Smooth muscle cell (in vitro differentiated cells): ENCODE measurements at regions not wholly inside any gene's neighbourhood (a gene's known extent, or its start where the extent isn't known, plus 50 kb on each side); places are given as distances from the start of the nearest gene placed in this dataset.

Source experiments
- DNase-seq: peaks from one replicate; lab custom pipeline; 2025; ENCODE audit not compliant: unreplicated experiment; lab: John Stamatoyannopoulos, UW
- H2AFZ ChIP-seq: fragments of 200-600 bp; sonication (generic); 2 replicates; pipeline ENCODE4 v1.6.0; 2016; ENCODE audit warnings: antibody characterized with exemption, low read depth, mild to moderate bottlenecking
- H3F3A ChIP-seq: fragments of 200-600 bp; sonication (generic); 2 replicates; pipeline ENCODE4 v1.6.0; 2017; ENCODE audit warnings: antibody characterized with exemption, low read depth
- H3K27ac ChIP-seq: fragments of 200-600 bp; sonication (generic); 2 replicates; pipeline ENCODE4 v1.5.1; 2016; ENCODE audit warnings: low read depth, mild to moderate bottlenecking
- H3K27me3 ChIP-seq: fragments of 200-600 bp; sonication (generic); 2 replicates; pipeline ENCODE4 v1.6.1; 2016; ENCODE audit warnings: low read depth, mild to moderate bottlenecking
- H3K36me3 ChIP-seq: fragments of 200-600 bp; sonication (generic); 2 replicates; pipeline ENCODE4 v1.5.1; 2016; ENCODE audit warnings: low read depth
- H3K4me1 ChIP-seq: fragments of 200-600 bp; sonication (generic); 2 replicates; pipeline ENCODE4 v1.5.1; 2016; ENCODE audit warnings: low read depth
- H3K4me2 ChIP-seq: fragments of 200-600 bp; sonication (generic); 2 replicates; pipeline ENCODE4 v1.6.0; 2016; ENCODE audit warnings: mild to moderate bottlenecking
- H3K4me3 ChIP-seq: fragments of 200-600 bp; sonication (generic); 2 replicates; pipeline ENCODE4 v1.5.1; 2016; ENCODE audit warnings: mild to moderate bottlenecking
- H3K79me2 ChIP-seq: fragments of 200-600 bp; sonication (generic); 2 replicates; pipeline ENCODE4 v1.6.0; 2016; ENCODE audit warnings: low read depth, mild to moderate bottlenecking
- H3K9ac ChIP-seq: fragments of 200-600 bp; sonication (generic); 2 replicates; pipeline ENCODE4 v1.6.0; 2016; ENCODE audit warnings: low read depth
- H3K9me3 ChIP-seq: fragments of 200-600 bp; sonication (generic); replicated peaks from 2 replicates; pipeline ENCODE4 v1.5.1; 2016; ENCODE audit warnings: low read depth
- H4K20me1 ChIP-seq: fragments of 200-600 bp; sonication (generic); 2 replicates; pipeline ENCODE4 v1.6.0; 2016; ENCODE audit warnings: low read depth
- CTCF ChIP-seq: fragments of 200-600 bp; sonication (generic); IDR thresholded peaks from 2 replicates; pipeline ENCODE4 v1.5.1; 2017; ENCODE audit warnings: borderline replicate concordance, mild to moderate bottlenecking, antibody characterized with exemption; ENCODE audit not compliant: insufficient read depth, poor library complexity, severe bottlenecking
- whole genome bisulfite sequencing: methylation state at CpG from one replicate; pipeline ENCODE4 v1.1.7; 2016; ENCODE audit warnings: low lambda C conversion rate; 5-methylcytosine and 5-hydroxymethylcytosine counted together

GRCh38 chr6:150527100-150527499 lies 72.6 kb upstream of the PLEKHG1 start:
- no peak overlapping the region for H3K4me3 ChIP-seq
- WGBS, result 6% methylated on average over 6 of the region's 6 CpGs
- peak; percentile 4 for DNase-seq
- H3K27me3 ChIP-seq, result no peaks in the 10 kb centered on the region
- H3K9ac ChIP-seq, result no peak overlapping the region
- H3K4me2 ChIP-seq, result peak overlapping the region; percentile 25
- no peak overlapping the region for H3K27ac ChIP-seq
- no peak for TF ChIP-seq CTCF
- no peak overlapping the region for H2AFZ ChIP-seq
- H4K20me1 ChIP-seq, result no peaks in the 10 kb centered on the region
- H3K36me3 ChIP-seq, result no peaks in the 10 kb centered on the region
- H3K79me2 ChIP-seq, result no peaks in the 10 kb centered on the region
- peaks cover 4% of the 10 kb centered on the region for H3K4me1 ChIP-seq
- H3K9me3 ChIP-seq, result no peaks in the 10 kb centered on the region
- peaks cover 17% of the 10 kb centered on the region for H3F3A ChIP-seq

GRCh38 chr6:150528648-150529285 lies 70.9 kb upstream of the PLEKHG1 start:
- Histone ChIP-seq H3F3A (peaks cover 17% of the 10 kb centered on the region), H3K9me3 (no peaks in the 10 kb centered on the region), H3K4me3 (no peak overlapping the region), H3K27ac (peak overlapping the region; percentile 82), H3K4me2 (peak overlapping the region; percentile 56), H3K79me2 (no peaks in the 10 kb centered on the region), H3K4me1 (peaks cover 4% of the 10 kb centered on the region), H3K27me3 (no peaks in the 10 kb centered on the region), H3K36me3 (no peaks in the 10 kb centered on the region), H3K9ac (peak overlapping the region; percentile 20), H4K20me1 (no peaks in the 10 kb centered on the region), H2AFZ (peak overlapping the region; percentile 45)
- TF ChIP-seq CTCF, result no peak
- peak; percentile 46 for DNase-seq
- WGBS, result 19% methylated on average over 11 of the region's 11 CpGs

- no peak overlapping the region for H3K4me2 ChIP-seq
- no peak overlapping the region for H3K4me3 ChIP-seq
- H3K36me3 ChIP-seq, result no peaks in the 10 kb centered on the region
- no peak for TF ChIP-seq CTCF
- H3K27ac ChIP-seq, result no peak overlapping the region
- H3K9me3 ChIP-seq, result no peaks in the 10 kb centered on the region
- 74% methylated on average over 3 of the region's 3 CpGs for WGBS
- H3K4me1 ChIP-seq, result peaks cover 4% of the 10 kb centered on the region
- no peak overlapping the region for H2AFZ ChIP-seq
- H4K20me1 ChIP-seq, result no peaks in the 10 kb centered on the region
- peaks cover 17% of the 10 kb centered on the region for H3F3A ChIP-seq
- no peaks in the 10 kb centered on the region for H3K79me2 ChIP-seq
- H3K9ac ChIP-seq, result no peak overlapping the region
- no peaks in the 10 kb centered on the region for H3K27me3 ChIP-seq
- DNase-seq, result no peak
Measured at GRCh38 chr6:150529646-150530045, 70.0 kb upstream of the PLEKHG1 start.

- H3K4me2 ChIP-seq, result no peak overlapping the region
- 96% methylated on average over 1 of the region's 1 CpG for WGBS
- DNase-seq, result no peak
- TF ChIP-seq CTCF, result no peak
- no peak overlapping the region for H3K9ac ChIP-seq
- H3F3A ChIP-seq, result peaks cover 17% of the 10 kb centered on the region
- H2AFZ ChIP-seq, result no peak overlapping the region
- H3K79me2 ChIP-seq, result no peaks in the 10 kb centered on the region
- no peaks in the 10 kb centered on the region for H4K20me1 ChIP-seq
- H3K27ac ChIP-seq, result no peak overlapping the region
- no peaks in the 10 kb centered on the region for H3K9me3 ChIP-seq
- H3K4me1 ChIP-seq, result peaks cover 4% of the 10 kb centered on the region
- no peaks in the 10 kb centered on the region for H3K36me3 ChIP-seq
- no peak overlapping the region for H3K4me3 ChIP-seq
- no peaks in the 10 kb centered on the region for H3K27me3 ChIP-seq
Measured at GRCh38 chr6:150531957-150532356, 67.7 kb upstream of the PLEKHG1 start.
